ENCODE measurements at regions not wholly inside any gene's neighbourhood (a gene's known extent, or its start where the extent isn't known, plus 50 kb on each side); places are given as distances from the start of the nearest gene placed in this dataset.
"Not testable (repeated sequence)": the region's sequence is repeated elsewhere in the genome, so short reads cannot be mapped to it uniquely, and the experiment has no call there.

GRCh38 chr10:35870665-35871310 lies 228.7 kb upstream of the FZD8 start:
- Histone ChIP-seq H3K9me1 (replicated peaks; ENCODE audit: control insufficient read depth, extremely low read depth, insufficient read depth, low read length) (no peaks in the 10 kb centered on the region), H3K9me3 (replicated peaks; ENCODE audit: control insufficient read depth, insufficient read depth, low read length) (no peaks in the 10 kb centered on the region), H4K20me1 (replicated peaks; ENCODE audit: control insufficient read depth, extremely low read depth, insufficient read depth, low read length) (no peaks in the 10 kb centered on the region), H3K27me3 (ENCODE audit: control insufficient read depth in 2 of 2, insufficient read depth in 2 of 2, low read length in 2 of 2) (no peaks in the 10 kb centered on the region), H3K36me3 (ENCODE audit: control insufficient read depth in 2 of 2, extremely low read depth in 1 of 2, insufficient read depth in 2 of 2, low read length in 2 of 2) (no peaks in the 10 kb centered on the region), H3K4me1 (ENCODE audit: control insufficient read depth, extremely low read depth, insufficient read depth, low read length) (no peaks in the 10 kb centered on the region), H3K4me2 (ENCODE audit: insufficient read depth, low read length) (no peak overlapping the region), H3K79me2 (ENCODE audit: control insufficient read depth, insufficient read depth, low read length) (no peaks in the 10 kb centered on the region), H3K27ac (ENCODE audit: insufficient read depth, low read depth, low read length) (no peak overlapping the region), H2AFZ (ENCODE audit: low read depth, low read length) (peak overlapping the region; percentile 18), H3K9ac (replicated peaks; ENCODE audit: extremely low read depth, insufficient read depth, low read length) (no peak overlapping the region), H3K4me3 (replicated peaks in 1 of 3; ENCODE audit: insufficient read depth in 1 of 3, low read depth in 1 of 3, low read length in 3 of 3) (no peak overlapping the region)
- intact Hi-C loops (cut with micrococcal nuclease) (no loop called here), dilution Hi-C loops (cut with MboI; ENCODE audit: extremely low pct_ligation_motif_present, low sequenced_read_pairs) (no loop called here)
- POLR2A ChIA-PET: no interaction called here
- CTCF ChIA-PET: interaction anchor here (1.1 to 1.4 kb wide), 2 partner anchors 20 to 908 kb away, joined by 3 to 4 read pairs; no protein-coding TSS in a partner anchor
- TF ChIP-seq POLR2AphosphoS5 (IDR thresholded peaks at IDR 0.05; ENCODE audit: insufficient read depth, low read depth, low read length): no peak
- TF ChIP-seq CTCF (IDR thresholded peaks at IDR 0.05; ENCODE audit: extremely low read depth in 1 of 2, insufficient read depth in 1 of 2, low read depth in 1 of 2, low read length in 2 of 2): no peak
- TF ChIP-seq GATA2 (IDR thresholded peaks at IDR 0.05; ENCODE audit: insufficient read depth, insufficient read length, low read depth, low read length): no peak
- TF ChIP-seq FOS (IDR thresholded peaks at IDR 0.05; ENCODE audit: borderline replicate concordance, insufficient read depth, low read length): no peak
- no peak for TF ChIP-seq JUN (IDR thresholded peaks at IDR 0.05; ENCODE audit: borderline replicate concordance, insufficient read depth, insufficient read length, low read depth)
- TF ChIP-seq POLR2A (IDR thresholded peaks at IDR 0.05; ENCODE audit: low read depth, low read length): no peak
- TF ChIP-seq, protein P1, sequence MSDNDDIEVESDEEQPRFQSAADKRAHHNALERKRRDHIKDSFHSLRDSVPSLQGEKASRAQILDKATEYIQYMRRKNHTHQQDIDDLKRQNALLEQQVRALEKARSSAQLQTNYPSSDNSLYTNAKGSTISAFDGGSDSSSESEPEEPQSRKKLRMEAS (IDR thresholded peaks at IDR 0.05; ENCODE audit: insufficient read depth, insufficient read length): no peak
- no peak for TF ChIP-seq EZH2 (IDR thresholded peaks at IDR 0.05; ENCODE audit: borderline replicate concordance, low read depth, low read length, severe bottlenecking)
- TF ChIP-seq MYC (IDR thresholded peaks at IDR 0.05; ENCODE audit: low read depth, low read length): no peak
- peak; percentile 40 for DNase-seq (ENCODE audit: low read depth, low spot score)
- BruUV-seq (replicated peaks): no TSS peak
- FAIRE-seq: no peak

GRCh38 chr10:35858676-35859283 lies 216.7 kb upstream of the FZD8 start:
- H3K9ac ChIP-seq (replicated peaks; ENCODE audit: extremely low read depth, insufficient read depth, low read length); H4K20me1 ChIP-seq (replicated peaks; ENCODE audit: control insufficient read depth, extremely low read depth, insufficient read depth, low read length); H3K4me2 ChIP-seq (ENCODE audit: insufficient read depth, low read length); DNase-seq (ENCODE audit: low read depth, low spot score); dilution Hi-C loops (cut with MboI; ENCODE audit: extremely low pct_ligation_motif_present, low sequenced_read_pairs); H3K27ac ChIP-seq (ENCODE audit: insufficient read depth, low read depth, low read length); intact Hi-C loops (cut with micrococcal nuclease); H3K4me1 ChIP-seq (ENCODE audit: control insufficient read depth, extremely low read depth, insufficient read depth, low read length); POLR2A ChIA-PET; H3K9me1 ChIP-seq (replicated peaks; ENCODE audit: control insufficient read depth, extremely low read depth, insufficient read depth, low read length); BruUV-seq (replicated peaks); CTCF ChIA-PET; H3K4me3 ChIP-seq (replicated peaks in 1 of 3; ENCODE audit: insufficient read depth in 1 of 3, low read depth in 1 of 3, low read length in 3 of 3); H3K79me2 ChIP-seq (ENCODE audit: control insufficient read depth, insufficient read depth, low read length); FAIRE-seq; H2AFZ ChIP-seq (ENCODE audit: low read depth, low read length); H3K36me3 ChIP-seq (ENCODE audit: control insufficient read depth in 2 of 2, extremely low read depth in 1 of 2, insufficient read depth in 2 of 2, low read length in 2 of 2); H3K27me3 ChIP-seq (ENCODE audit: control insufficient read depth in 2 of 2, insufficient read depth in 2 of 2, low read length in 2 of 2); H3K9me3 ChIP-seq (replicated peaks; ENCODE audit: control insufficient read depth, insufficient read depth, low read length): not testable (repeated sequence)

All from endothelial cell of umbilical vein (primary cell).